HG03175 (cell line): ENCODE measurements at regions not wholly inside any gene's neighbourhood (a gene's known extent, or its start where the extent isn't known, plus 50 kb on each side); places are given as distances from the start of the nearest gene placed in this dataset.

Experiments
- ATAC-seq: cut with Tn5 transposase; IDR thresholded peaks from one replicate; pipeline ENCODE4 v1.9.1; 2021; ENCODE audit warnings: mild to moderate bottlenecking, moderate library complexity; ENCODE audit not compliant: unreplicated experiment

DNA sequence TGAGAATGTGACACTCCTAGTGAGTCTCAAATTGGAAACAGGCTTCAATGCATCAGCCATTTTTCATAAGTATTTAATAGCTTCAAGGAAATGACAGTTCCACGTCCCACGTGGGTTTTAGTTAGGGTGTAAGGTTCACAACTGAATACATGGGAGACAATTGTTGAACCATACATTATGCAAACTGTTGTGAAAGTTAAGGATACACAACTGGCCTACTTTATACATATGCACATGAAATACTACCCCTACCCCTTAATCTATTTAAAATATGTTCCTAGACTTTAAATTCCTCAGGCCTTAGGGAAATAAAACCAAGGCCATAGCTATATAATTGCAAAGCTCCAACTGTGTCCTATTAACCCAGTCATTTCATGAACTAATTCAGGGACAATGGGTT, 436.1 kb downstream of the BTBD3 start:
- no peak for ATAC-seq

DNA sequence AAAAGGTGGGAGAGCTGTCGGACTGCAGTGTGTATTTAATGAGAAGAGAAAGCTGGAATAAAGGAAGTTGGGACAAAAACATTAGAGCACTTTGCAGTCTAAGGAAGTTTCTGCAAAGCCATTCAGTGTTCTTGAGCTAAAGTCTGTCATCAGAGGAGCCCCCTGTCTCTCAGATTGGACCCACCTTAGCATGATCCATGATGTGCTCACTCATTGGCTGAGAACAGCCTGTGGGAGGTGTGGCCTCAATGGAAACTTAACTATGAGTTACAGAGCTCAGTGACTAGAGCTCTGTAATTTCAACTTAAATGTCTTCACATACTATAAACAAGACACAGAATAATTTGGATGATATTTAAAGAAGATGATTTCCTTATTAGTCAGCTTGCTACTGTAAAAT, 437.0 kb downstream of the BTBD3 start:
- no peak for ATAC-seq

DNA sequence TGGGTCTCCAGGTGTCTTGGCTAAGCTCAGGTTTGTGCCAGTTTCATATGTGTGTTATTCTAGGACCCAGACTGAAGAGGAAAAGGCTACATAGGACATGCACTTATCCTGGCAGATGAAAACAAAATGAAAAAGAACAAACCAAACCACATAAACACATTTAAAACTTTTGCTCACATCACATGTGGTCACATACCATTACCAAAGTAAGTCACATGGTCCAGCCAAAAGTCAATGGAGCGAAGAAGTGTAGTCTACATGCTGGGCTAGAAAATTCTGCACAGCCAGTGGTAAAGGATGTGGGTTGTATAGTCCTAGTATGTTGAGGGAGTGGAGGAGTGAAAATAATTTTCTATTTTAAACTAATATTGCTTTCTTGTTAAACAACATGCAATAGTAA, 437.5 kb downstream of the BTBD3 start:
- no peak for ATAC-seq

DNA sequence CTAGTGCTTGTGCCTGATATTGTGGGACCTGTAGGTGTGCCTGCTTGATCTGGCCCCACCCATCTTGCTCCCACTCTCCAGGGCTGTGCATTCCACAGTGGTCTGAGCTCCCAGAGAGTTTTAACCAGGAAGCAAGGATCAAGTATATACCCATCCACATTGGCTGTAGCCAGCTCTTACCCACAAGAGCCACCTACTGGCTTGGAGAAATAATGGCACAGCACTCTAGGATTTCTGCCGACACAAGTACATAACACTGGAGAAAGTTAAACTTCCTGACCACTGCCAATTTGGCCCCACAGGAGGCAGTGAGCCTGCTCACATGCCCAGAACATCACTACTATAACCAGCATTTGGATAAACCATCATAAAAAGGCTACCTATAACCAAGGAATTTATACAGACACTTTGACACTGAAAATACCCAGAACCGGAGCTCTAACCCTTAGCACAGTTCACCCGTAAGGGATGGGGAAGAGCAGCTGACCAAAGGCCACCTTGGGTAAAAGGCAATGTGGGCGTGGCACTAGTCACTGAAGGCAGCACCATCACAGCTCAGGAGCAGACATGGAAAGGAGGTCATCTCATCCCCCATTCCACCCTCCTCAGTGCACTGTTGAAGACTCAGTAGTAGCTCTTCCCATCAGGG, 440.4 kb downstream of the BTBD3 start:
- ATAC-seq: no peak

DNA sequence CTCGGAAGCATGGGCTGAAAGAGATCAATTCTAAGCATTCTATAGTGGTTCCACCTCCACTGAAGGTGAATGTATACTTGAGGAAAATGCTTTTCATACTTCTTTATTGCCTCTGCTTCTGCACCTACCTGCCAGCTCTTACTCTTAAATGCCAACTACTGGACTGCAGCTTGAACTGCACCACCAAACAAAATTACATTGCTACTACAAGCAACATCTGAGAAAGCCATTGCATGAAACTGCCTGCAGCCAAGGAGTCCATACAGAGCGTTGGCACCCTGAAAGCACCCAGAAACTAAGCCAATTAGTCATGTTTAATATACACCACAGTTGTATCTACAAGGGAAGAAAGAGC, 440.9 kb downstream of the BTBD3 start:
- no peak for ATAC-seq

DNA sequence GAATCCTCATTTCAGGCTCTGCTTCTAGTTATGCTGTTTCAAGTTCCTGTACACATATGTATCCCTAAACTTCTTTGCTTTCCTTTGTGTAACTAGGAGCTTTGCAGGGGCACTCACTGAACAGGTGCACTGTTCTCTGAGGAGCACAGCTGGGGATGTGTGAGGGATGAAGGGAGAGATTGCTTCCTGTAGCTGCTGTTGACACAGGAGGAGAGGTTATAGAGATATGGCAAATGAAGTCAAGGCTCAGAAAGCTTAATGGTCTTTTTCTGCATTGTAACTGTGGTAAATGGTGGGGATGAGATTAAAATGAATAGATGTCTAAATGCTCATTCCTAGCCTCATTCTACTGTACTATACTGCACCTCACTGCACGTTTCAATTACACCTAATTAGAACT, 454.3 kb downstream of the BTBD3 start:
- no peak for ATAC-seq

DNA sequence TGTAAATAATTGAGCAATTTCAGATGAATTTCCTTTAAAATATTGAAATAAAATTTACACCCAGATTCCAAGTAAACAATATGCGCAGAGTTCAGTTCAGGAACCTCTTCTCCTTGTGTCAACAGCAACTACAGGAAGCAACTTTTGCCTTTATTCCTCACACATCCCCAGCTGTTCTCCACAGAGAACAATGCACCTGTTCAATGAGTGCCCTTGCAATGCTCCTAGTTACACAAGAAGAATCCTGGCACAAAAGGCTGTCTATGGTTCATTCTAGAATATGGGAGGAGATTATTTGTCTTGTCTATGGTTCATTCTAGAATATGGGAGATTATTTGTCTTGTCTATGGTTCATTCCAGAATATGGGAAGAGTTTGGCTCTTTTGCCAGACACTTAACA, 454.9 kb downstream of the BTBD3 start:
- ATAC-seq: no peak

DNA sequence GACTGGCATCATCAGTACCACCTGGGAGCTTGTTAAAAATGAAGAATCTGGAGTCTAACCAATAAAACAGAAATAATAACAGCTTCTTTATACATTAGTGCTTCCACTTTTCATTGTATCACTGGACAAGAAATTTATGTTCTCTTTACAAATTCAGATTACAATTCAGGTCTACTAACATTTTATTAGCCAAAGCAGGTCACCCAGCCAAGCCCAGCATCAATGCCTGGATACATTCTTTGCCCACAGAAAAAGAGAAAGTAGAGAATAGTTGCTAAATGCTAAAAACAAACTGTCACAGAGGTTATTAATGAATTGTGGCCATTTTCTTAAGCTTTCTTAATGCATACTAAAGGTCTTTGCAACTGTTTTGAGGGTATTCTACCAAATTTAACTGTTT, 458.3 kb downstream of the BTBD3 start:
- no peak for ATAC-seq

DNA sequence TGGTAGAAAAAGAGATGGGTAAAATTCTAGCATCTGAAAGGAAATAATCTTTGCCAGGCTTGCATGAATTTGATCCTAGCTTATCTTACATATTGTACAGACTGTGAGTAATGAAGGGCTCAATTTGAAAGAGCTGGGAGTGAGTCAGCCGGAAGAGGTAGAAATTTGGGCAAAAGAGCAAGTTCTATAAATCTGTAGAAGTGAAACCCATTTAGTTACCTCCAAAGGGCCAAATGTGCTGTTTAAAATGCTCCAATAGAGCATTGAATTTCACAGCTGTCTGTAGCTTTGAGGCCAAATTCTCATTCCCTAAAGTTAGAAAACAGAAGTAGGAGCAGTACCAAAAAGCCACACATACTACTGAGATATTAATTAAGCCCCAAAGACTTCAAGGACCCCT, 466.1 kb downstream of the BTBD3 start:
- ATAC-seq: no peak

DNA sequence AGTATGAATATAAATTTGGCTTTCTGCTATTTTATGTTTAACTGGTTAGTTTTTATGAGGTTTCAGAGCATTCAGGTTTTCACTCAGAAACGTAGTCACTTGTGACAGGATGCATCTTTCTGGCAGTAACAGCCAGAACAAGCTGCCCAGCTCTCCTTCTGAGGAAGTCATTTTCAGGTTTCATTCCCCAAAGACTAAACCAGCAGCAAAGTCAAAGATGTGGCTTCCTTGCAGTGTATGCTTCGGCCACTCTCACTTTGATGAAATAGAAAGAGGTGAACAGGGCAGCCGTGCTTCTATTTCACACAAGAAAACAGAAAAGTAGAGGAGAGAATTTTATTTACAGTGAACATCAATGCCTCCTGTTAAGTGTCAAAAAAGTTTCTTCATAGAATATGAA, 469.1 kb downstream of the BTBD3 start:
- no peak for ATAC-seq

DNA sequence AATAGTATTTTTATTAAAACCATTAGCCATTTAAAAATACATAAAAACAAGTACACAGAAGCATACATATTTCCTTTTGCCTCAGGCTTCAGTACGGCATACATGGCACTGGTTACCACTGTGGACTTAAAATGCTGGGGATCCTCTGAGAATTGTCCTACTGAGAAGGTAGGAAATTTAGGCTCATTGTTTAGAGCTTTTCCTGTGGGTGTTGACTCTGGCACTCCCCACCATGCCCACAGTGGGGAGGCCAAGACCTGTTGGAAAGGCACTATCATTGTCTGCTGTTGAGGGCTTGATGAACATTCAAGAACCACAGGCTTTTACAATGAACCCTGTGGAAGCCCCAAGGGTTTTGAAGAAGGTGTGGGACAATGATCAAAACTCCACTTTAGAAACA, 473.4 kb downstream of the BTBD3 start:
- no peak for ATAC-seq

DNA sequence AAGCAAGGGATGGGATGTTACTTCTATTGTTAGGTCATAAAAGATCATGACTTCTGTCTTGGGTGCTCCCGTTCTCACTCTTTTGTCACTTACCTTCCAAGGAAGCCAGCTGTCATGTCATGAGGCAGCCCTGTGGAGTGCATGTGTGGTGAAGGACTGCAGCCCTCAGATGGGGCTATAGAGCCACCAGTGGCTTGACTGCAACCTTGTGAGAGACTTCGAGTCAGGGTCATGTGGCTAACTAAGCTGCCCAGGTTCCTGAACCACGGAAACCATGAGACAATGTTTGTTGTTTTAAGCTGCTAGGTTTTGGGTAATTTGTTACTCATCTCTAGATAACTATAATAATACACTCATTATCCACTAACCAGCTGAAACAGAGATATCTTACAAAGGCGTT, 477.1 kb downstream of the BTBD3 start:
- no peak for ATAC-seq

DNA sequence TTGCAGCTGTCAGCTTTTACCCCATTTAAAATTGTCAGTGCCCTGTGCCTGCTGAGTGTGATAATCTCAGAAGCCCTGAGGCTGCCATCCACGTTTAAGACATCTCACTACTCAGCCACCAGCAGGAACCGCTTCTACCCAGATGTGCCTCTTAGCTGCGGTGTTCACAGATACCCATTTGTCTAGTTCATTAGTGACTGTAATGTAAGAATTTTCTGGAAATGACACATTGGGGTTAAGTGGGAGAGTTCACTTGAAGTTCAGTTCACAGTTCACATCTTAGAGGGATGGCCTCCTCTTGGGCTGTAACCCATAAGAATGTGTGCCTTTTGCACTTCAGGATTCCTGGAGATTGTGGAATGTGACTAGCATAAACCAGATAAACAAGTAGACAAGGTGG, 477.7 kb downstream of the BTBD3 start:
- no peak for ATAC-seq

DNA sequence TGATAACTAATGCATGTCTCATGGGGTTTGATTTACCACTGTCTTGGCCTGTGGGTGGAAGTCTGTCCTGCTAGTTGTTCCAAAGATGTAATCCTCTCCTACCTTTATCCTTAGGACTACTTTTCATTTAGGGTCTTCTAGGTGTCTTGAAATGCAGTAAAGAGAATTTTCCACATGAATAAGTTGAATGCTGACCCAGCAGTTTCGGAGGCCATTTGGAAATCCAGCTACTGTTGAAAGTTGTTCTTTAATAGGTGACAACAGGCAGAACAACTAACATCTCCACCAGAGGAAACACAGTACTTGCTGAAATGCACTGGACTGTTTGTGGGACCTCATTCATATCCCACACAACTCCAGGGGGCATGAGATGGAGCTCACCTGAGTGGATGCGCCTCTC, 478.1 kb downstream of the BTBD3 start:
- ATAC-seq: no peak

DNA sequence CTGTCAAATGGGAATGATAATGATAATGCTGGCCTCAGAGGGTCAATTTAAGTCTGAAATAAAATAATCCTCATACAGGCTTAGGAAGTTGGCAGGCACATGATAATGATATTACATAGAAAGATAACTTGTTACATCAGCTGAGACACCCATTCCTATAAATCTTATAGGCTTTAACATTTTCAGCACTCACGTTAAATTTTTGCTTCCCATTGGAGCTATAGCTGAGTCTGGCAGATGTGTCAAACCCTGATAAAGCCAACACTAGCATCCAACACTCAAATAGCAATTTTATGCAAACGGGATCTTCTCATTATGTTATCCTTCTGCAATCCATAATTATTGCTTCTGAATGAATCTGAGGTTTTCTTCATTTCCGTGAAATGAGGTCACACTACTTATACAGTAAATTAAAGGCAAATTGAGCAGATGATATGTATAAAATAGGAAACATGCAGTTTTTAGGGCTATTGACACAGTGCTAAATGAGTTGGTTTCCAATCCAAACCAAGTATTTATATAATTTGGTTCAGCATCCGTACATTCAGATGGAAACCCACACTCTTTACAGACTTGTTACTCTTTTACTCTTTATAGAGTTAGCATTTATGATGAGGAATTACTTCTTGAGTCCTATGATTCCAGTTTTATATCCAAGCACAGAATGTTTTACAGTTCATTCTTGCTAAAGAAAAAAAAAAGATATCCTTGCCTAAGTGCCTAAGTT, 481.6 kb downstream of the BTBD3 start:
- no peak for ATAC-seq

DNA sequence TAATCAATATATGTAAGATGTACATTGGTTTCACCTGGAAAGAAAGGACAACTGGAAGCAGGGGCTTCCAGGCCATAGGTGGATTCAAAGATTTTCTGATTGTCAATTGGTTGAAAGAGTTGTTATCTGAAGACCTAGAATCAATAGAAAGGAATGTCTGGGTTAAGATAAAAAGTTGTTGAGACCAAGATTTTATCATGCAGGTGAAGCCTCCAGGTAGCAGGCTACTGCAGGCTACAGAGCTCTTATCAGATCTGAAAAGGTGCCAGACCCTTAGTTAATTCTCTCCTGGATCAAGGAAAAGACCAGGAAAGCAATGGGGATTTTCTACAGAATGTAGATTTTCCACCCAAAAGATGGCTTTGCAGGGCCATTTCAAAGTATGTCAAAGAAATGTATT, 487.2 kb downstream of the BTBD3 start:
- no peak for ATAC-seq

DNA sequence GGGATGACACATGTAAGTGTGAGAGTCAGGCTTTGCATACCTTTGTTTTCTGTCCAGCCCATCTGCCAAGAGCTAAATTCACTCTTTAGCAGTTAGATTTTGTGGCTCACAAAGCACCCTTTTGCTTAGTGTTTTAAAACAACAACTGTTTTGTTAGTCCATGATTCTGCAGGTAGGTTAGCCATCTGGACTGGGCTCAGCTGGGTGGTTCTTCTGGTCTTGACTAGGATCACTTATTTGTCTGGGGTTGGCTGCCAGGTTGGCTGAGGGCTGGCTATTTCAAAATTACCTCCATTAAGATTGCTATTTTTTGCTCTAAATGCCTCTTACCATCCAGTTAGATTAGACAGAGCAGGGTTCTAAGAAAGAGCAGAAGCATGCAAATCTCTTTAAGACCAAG, 489.3 kb downstream of the BTBD3 start:
- no peak for ATAC-seq

DNA sequence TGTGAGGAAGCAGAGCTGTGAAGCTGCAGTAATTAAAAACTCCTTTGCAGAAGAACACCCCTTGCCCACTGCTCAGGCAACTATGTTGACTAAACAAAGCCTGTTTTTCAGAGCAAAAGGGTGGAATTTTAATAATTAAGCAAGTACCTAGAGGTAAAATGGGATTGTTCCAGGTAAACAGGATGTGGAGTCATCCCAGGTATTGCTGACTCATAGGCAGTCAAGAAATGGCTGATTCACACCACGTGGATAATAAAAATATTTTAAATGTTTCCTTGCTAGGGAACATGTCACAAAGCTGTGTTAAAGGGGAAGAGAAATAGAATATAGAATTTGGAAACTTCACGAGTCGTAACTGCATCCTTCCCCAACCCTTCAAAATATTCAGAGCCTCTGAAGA, 491.8 kb downstream of the BTBD3 start:
- ATAC-seq: no peak

DNA sequence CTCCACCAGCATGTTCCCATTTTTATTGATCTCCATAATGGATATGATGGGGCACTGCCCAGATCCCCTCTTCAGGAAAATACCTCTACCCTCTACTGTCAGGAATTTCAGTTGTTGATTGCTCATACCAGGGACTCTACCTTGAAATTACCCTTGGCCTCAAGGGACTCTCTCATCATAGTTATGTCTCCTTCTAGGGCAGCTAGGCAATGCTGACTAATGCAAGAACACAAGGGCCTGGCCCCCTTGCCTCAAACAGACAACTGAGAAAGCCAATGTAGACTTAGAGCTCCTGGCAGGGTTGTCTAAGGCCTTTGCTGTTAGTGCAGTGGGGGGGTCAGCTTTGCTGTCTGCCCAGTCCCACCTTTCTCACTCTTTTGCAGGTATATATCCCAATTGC, 493.1 kb downstream of the BTBD3 start:
- no peak for ATAC-seq

DNA sequence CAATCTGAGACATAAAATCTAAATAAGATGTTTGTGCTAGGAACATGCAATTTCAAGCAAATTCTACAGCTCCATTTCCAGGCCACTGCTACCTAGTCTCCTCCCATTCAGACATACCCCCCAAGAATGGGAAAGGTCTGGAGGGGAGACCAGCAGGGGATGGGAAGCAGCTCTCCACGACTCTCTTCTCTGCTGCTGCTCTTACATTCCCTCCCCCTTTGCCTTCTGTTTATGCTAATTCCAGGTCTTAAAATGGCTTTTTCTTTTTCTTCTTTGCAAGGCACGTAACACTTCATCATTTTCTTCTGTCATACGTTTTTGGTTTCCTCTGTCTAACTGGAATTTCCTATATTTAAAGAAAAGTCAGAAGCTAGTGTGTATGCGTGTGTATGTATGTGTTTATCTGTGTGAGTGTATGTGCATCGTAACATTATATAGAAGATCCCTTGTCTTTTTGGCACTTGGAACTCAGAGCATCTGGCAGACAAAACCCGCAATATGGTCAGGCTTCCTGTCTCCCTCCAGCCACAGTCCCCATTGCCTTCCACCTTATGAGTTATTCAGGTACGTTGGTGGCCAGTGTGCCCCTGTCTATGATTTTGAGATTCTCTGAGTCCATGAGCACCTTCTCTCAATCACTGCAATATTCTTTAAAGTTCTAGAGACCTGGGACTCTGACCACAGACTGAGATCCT, 493.7 kb downstream of the BTBD3 start:
- no peak for ATAC-seq

DNA sequence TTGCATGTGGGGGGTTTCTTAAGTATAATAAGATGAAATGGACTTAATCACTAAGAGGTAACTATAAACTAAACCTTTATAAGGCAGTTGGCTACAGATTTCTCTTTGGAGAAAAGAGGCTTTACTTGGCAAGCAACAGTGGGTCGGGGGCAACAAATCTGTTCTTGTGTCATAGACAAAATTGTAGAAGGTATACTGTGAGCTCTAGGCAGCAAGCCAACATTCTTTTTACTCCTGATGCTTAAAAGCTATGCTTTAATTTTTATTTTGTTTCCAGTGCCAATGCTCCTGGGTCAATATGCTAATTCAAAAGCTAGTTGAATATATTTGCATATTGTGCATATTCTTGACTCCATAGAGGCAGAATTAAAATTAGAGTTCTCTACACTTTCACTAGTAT, 495.4 kb downstream of the BTBD3 start:
- ATAC-seq: no peak

DNA sequence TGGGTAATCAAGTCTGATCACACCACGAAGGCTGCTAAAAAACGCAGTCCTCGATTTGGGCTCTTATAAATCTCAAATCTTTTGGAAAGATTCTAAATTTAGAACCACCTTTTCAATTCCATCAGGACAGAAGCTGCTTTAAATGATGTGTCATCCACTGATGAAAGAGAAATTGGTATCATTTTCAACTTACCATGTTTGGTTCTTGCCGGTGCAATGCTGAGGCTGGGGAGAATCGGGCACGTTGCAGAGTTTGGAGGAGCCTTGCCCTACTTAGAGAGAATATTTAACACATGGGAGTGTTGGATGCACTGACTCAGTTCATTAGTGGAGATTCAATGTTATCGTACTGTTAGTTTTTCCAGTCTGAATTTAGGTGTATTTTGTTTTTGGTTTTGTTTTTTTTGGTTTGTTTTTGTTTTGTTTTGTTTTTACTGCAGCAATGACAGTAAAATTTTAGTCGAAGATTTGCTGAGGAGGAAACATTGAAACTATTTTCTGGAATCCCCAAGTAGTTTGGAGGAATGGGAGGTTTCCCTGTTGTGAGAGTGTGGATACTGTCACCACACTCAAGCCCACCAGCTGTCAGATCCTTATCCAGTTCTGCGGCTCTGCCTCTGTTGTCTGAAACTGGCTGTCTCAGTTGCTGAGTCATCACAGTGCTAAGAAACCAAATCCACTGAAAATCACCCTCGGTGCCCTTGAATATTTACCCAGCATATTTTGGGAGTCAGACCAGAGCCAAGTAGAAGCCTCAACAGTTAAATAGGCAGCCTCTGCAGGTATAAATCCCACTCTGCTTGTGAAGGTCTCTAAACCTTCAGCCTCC, 497.0 kb downstream of the BTBD3 start:
- no peak for ATAC-seq
